ENCODE measurements at regions not wholly inside any gene's neighbourhood (a gene's known extent, or its start where the extent isn't known, plus 50 kb on each side); places are given as distances from the start of the nearest gene placed in this dataset.

- intact Hi-C loops (cut with DNase I): no loop called here
Observed at GRCh38 chr6:81328700-81329099, 423.8 kb downstream of the TENT5A start.

GRCh38 chr6:81326881-81327561, 425.5 kb downstream of the TENT5A start:
- H3K4me1 ChIP-seq: no peaks in the 10 kb centered on the region
- H3K27ac ChIP-seq: no peak overlapping the region
- WGBS (ENCODE audit: insufficient coverage, low coverage, low lambda C conversion rate, missing lambda C conversion rate): 54% methylated on average over 6 of the region's 7 CpGs
- TF ChIP-seq CTCF (IDR thresholded peaks at IDR 0.05) (no peak), POLR2A (IDR thresholded peaks at IDR 0.05) (no peak)
- no peaks in the 10 kb centered on the region for H3K9me3 ChIP-seq
- H3K4me3 ChIP-seq: no peak overlapping the region
- ATAC-seq (peak in 1 of 4 donors; percentile 10), DNase-seq (no peak)
- intact Hi-C loops (cut with DNase I): no loop called here
- no peaks in the 10 kb centered on the region for H3K36me3 ChIP-seq
- no peaks in the 10 kb centered on the region for H3K27me3 ChIP-seq

More at GRCh38 chr6:81328700-81329099, 423.8 kb downstream of the TENT5A start:
- no peak for ATAC-seq
- Histone ChIP-seq H3K4me1 (no peaks in the 10 kb centered on the region), H3K27me3 (no peaks in the 10 kb centered on the region), H3K27ac (no peak overlapping the region), H3K4me3 (no peak overlapping the region), H3K36me3 (no peaks in the 10 kb centered on the region), H3K9me3 (no peaks in the 10 kb centered on the region)
- TF ChIP-seq POLR2A (IDR thresholded peaks at IDR 0.05): no peak
- TF ChIP-seq CTCF (IDR thresholded peaks at IDR 0.05): no peak
- no peak for DNase-seq
- WGBS (ENCODE audit: insufficient coverage, low coverage, low lambda C conversion rate, missing lambda C conversion rate): 83% methylated on average over 2 of the region's 2 CpGs

- intact Hi-C loops (cut with DNase I): no loop called here
- 97% methylated on average over 2 of the region's 2 CpGs for WGBS (ENCODE audit: insufficient coverage, low coverage, low lambda C conversion rate, missing lambda C conversion rate)
- no peak for DNase-seq
Observed at GRCh38 chr6:81309811-81310210, 442.7 kb downstream of the TENT5A start.

GRCh38 chr6:81308577-81309279, 443.8 kb downstream of the TENT5A start:
- H3K9me3 ChIP-seq: peaks cover 0 to 2% (median 0%) of the 10 kb centered on the region in 4 donors
- 51% methylated on average over 6 of the region's 6 CpGs for WGBS (ENCODE audit: insufficient coverage, low coverage, low lambda C conversion rate, missing lambda C conversion rate)
- no peaks in the 10 kb centered on the region for H3K27me3 ChIP-seq
- peak overlapping the region in 2 of 3 donors; percentile 45 to 61 for H3K27ac ChIP-seq
- intact Hi-C loops (cut with DNase I): no loop called here
- ATAC-seq: peak; percentile 91 to 97 (median 92)
- H3K4me3 ChIP-seq: peak overlapping the region in 1 of 3 donors; percentile 21
- no peaks in the 10 kb centered on the region for H3K36me3 ChIP-seq
- peaks cover 0 to 12% (median 0%) of the 10 kb centered on the region in 4 donors for H3K4me1 ChIP-seq
- TF ChIP-seq POLR2A (IDR thresholded peaks at IDR 0.05) (no peak), CTCF (IDR thresholded peaks at IDR 0.05) (no peak)
- DNase-seq: peak; percentile 12 to 50 (median 37)

More at GRCh38 chr6:81309811-81310210, 442.7 kb downstream of the TENT5A start:
- Histone ChIP-seq H3K27ac (no peak overlapping the region), H3K4me1 (peaks cover 0 to 12% (median 0%) of the 10 kb centered on the region in 4 donors), H3K36me3 (no peaks in the 10 kb centered on the region), H3K9me3 (peaks cover 0 to 11% (median 0%) of the 10 kb centered on the region in 4 donors), H3K27me3 (no peaks in the 10 kb centered on the region), H3K4me3 (no peak overlapping the region)
- no peak for ATAC-seq
- TF ChIP-seq POLR2A (IDR thresholded peaks at IDR 0.05): no peak
- TF ChIP-seq CTCF (IDR thresholded peaks at IDR 0.05): no peak
